ENCODE measurements at regions not wholly inside any gene's neighbourhood (a gene's known extent, or its start where the extent isn't known, plus 50 kb on each side); places are given as distances from the start of the nearest gene placed in this dataset.
"Not testable (repeated sequence)": the region's sequence is repeated elsewhere in the genome, so short reads cannot be mapped to it uniquely, and the experiment has no call there.

GRCh38 chr10:23918090-23918723 lies 290.7 kb upstream of the KIAA1217 start:
- DNase-seq (ENCODE audit: low spot score) (no peak), ATAC-seq (ENCODE audit: low FRiP score) (no peak)
- no peak for TF ChIP-seq CTCF (IDR thresholded peaks at IDR 0.05)

- DNase-seq (ENCODE audit: low spot score) (no peak), ATAC-seq (ENCODE audit: low FRiP score) (no peak)
- no peak for TF ChIP-seq CTCF (IDR thresholded peaks at IDR 0.05)
Observed at GRCh38 chr10:23918839-23919238, 290.1 kb upstream of the KIAA1217 start.

DNA sequence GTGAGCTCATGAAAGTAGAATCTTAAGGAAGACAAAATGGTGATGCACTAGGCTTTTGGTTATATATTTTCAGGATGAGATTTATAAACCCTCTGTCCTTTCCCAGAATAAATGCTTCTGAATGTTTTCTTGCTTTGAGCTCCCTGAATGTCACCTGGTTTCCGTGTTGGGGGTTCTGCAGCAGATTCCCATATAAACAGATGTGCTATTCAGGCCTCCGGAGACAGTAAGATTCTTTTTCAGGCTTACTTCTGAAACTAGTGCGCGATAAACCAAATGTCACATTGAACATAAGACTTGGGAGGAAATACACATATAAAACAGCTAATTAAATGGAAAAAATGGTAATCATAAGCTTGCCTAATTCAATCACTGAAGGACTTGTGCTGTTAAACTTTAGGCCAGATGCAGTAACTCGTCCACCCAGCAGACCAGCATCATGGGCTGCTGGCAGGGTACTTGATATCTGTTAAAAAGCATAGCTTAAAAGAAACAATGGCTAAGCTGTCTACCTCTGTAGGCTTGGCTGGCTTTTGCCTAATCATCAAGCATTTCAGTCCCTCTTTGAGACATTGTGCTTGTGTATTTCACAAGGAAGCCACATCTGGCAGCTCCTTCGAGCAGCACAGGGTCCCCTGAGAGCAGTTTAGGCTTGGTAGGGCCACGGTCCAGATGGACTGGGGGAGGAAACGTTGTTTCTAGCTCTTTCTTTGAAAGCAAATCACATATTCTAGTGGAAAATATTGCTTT lies 281.2 kb upstream of the KIAA1217 start:
- ATAC-seq (ENCODE audit: low FRiP score) (no peak), DNase-seq (ENCODE audit: low spot score) (no peak)
- TF ChIP-seq CTCF (IDR thresholded peaks at IDR 0.05) = no peak

DNA sequence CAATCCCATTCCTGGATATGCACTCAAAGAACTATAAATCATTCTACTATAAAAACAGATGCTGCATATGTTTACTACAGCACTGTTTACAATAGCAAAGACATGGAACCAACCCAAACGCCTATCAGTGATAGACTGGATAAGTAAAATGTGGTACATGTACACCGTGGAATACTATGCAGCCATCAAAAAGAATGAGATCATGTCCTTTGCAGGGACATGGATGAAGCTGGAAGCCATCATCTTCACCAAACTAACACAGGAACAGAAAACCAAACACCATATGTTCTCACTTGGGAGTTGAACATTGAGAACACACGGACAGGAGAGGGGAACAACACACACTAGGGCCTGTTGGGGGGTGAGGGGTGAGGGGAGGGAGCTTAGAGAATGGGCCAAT lies 274.9 kb upstream of the KIAA1217 start:
- DNase-seq (ENCODE audit: low spot score); ATAC-seq (ENCODE audit: low FRiP score): not testable (repeated sequence)

DNA sequence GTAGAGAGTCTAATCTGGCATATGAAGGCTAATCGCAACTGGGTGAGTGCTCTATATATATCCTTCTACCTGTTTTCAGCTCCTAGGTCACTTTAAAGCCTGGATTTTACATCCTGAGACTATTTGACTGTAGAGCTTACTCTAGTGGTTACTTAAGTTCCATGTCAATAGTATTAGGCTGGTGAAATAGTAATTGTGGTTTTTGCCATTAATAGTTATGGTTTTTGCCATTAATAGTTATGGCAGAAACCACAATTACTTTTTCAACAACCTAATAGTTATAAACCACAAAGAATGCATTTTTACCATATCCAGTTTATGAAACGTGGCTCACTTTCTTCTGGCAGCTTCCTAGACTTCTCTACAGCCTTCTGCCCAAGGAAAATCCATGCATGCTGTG lies 263.1 kb upstream of the KIAA1217 start:
- ATAC-seq (ENCODE audit: low FRiP score) (no peak), DNase-seq (ENCODE audit: low spot score) (no peak)
- TF ChIP-seq CTCF (IDR thresholded peaks at IDR 0.05) = no peak

GRCh38 chr10:23951841-23952240 lies 257.1 kb upstream of the KIAA1217 start:
- DNase-seq (ENCODE audit: low spot score) = no peak
- TF ChIP-seq CTCF (IDR thresholded peaks at IDR 0.05) = no peak
- ATAC-seq (ENCODE audit: low FRiP score) = no peak

- ATAC-seq (ENCODE audit: low FRiP score) (no peak), DNase-seq (ENCODE audit: low spot score) (no peak)
- TF ChIP-seq CTCF (IDR thresholded peaks at IDR 0.05) = no peak
Observed at GRCh38 chr10:23955456-23956225, 253.3 kb upstream of the KIAA1217 start.
